HEK293T (cell line): ENCODE measurements at regions not wholly inside any gene's neighbourhood (a gene's known extent, or its start where the extent isn't known, plus 50 kb on each side); places are given as distances from the start of the nearest gene placed in this dataset.

Experiments used
- ARNT ChIP-seq: fragments of 450-650 bp; IDR thresholded peaks from 2 replicates; pipeline ENCODE4 v1.6.1; 2017; ENCODE audit warnings: mild to moderate bottlenecking
- BHLHE40 ChIP-seq: fragments of 450-650 bp; IDR thresholded peaks from 2 replicates; pipeline ENCODE4 v1.6.1; 2016; ENCODE audit warnings: mild to moderate bottlenecking, moderate library complexity, borderline replicate concordance
- ELF4 ChIP-seq: fragments of 450-650 bp; IDR thresholded peaks from 2 replicates; pipeline ENCODE4 v1.6.1; 2017; ENCODE audit warnings: antibody characterized with exemption
- FOXA1 ChIP-seq: fragments of 450-650 bp; IDR thresholded peaks from 2 replicates; pipeline ENCODE4 v1.6.1; 2016; ENCODE audit warnings: mild to moderate bottlenecking
- FOXK2 ChIP-seq: fragments of 450-650 bp; IDR thresholded peaks from 2 replicates; pipeline ENCODE4 v1.6.1; 2016; ENCODE audit warnings: mild to moderate bottlenecking
- FOXM1 ChIP-seq: fragments of 450-650 bp; IDR thresholded peaks from 2 replicates; pipeline ENCODE4 v1.6.1; 2017; ENCODE audit warnings: mild to moderate bottlenecking, borderline replicate concordance
- HDGF ChIP-seq: fragments of 450-650 bp; IDR thresholded peaks from 2 replicates; pipeline ENCODE4 v1.6.1; 2017; ENCODE audit warnings: antibody characterized with exemption, borderline replicate concordance
- L3MBTL2 ChIP-seq: fragments of 450-650 bp; conservative IDR thresholded peaks from 2 replicates; pipeline ENCODE4 v1.6.1; 2016; ENCODE audit warnings: mild to moderate bottlenecking
- LEF1 ChIP-seq: fragments of 450-650 bp; IDR thresholded peaks from 2 replicates; pipeline ENCODE4 v1.6.1; 2017; ENCODE audit warnings: mild to moderate bottlenecking, borderline replicate concordance
- NFRKB ChIP-seq: fragments of 450-650 bp; IDR thresholded peaks from 2 replicates; pipeline ENCODE4 v1.6.1; 2016; ENCODE audit warnings: mild to moderate bottlenecking, moderate library complexity
- SP1 ChIP-seq: fragments of 450-650 bp; IDR thresholded peaks from 2 replicates; pipeline ENCODE4 v1.6.1; 2017
- SUZ12 ChIP-seq: fragments of 450-650 bp; IDR thresholded peaks from 2 replicates; pipeline ENCODE4 v1.6.1; 2016; ENCODE audit warnings: mild to moderate bottlenecking
- ZNF384 ChIP-seq: fragments of 450-650 bp; IDR thresholded peaks from 2 replicates; pipeline ENCODE4 v1.6.1; 2016

DNA sequence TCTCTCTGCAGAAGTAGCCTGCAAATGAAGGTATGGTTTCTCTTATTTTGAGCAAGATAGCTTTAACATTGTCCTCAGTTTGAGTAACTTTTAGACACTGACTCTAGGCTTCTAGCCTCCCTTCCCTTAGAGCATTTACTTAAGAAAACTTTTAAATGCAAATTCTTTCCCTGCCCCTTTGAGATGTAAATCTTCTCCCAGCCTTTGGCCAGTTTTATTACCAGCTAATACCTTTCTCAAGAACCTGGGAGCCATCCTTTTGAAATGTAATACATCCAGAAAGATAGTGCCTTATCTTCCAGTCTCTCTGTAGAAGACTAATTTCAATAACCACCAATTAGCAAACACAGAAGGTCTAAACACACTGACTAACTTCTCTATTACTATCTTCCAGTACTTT is 688.9 kb upstream of the CDH9 start:
- TF ChIP-seq HDGF (no peak), BHLHE40 (no peak), SP1 (no peak), ARNT (no peak), LEF1 (no peak), SUZ12 (no peak), L3MBTL2 (no peak), ELF4 (no peak), FOXA1 (no peak), NFRKB (no peak), ZNF384 (no peak), FOXK2 (no peak), FOXM1 (no peak)
